MG63 (cell line): ENCODE measurements at regions not wholly inside any gene's neighbourhood (a gene's known extent, or its start where the extent isn't known, plus 50 kb on each side); places are given as distances from the start of the nearest gene placed in this dataset.

Source experiments
- DNase-seq: peaks from one replicate; pipeline ENCODE4 v3.0.0-alpha.2; 2020
- H3K27me3 ChIP-seq: fragments of 250-450 bp; sonication (Bioruptor Pico); 2 replicates; pipeline ENCODE4 v1.5.1; 2020; ENCODE audit warnings: mild to moderate bottlenecking, moderate library complexity
- H3K36me3 ChIP-seq: fragments of 250-450 bp; sonication (Bioruptor Pico); 2 replicates; pipeline ENCODE4 v1.5.1; 2020; ENCODE audit warnings: mild to moderate bottlenecking, moderate library complexity
- H3K4me3 ChIP-seq: fragments of 250-450 bp; sonication (Bioruptor Pico); 2 replicates; pipeline ENCODE4 v1.5.1; 2020; ENCODE audit warnings: mild to moderate bottlenecking, moderate library complexity
- H3K9me3 ChIP-seq: fragments of 250-450 bp; sonication (Bioruptor Pico); 2 replicates; pipeline ENCODE4 v1.5.1; 2020; ENCODE audit warnings: mild to moderate bottlenecking, moderate library complexity

DNA sequence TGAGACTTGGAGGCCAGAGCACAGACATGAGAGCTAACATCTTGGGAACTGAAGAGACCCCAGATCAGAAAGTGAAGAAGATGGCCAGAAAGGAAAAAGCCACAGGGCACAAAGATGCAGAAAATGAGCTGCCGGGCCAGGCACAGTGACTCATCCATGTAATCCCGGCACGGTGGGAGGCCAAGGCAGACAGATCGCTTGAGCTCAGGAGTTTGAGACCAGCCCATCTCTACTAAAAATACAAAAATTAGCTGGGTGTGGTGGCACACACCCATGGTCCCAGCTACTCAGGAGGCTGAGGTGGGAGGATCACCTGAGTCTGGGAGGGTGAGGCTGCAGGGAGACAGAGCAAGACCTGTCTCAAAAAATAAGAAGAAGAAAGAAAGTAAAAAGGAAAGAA is 81.4 kb upstream of the MGMT start:
- H3K9me3 ChIP-seq, result no peaks in the 10 kb centered on the region
- no peaks in the 10 kb centered on the region for H3K36me3 ChIP-seq
- no peaks in the 10 kb centered on the region; the same call in 1 of the 2 replicates for H3K27me3 ChIP-seq
- DNase-seq, result peak; percentile 63
- no peak overlapping the region for H3K4me3 ChIP-seq

DNA sequence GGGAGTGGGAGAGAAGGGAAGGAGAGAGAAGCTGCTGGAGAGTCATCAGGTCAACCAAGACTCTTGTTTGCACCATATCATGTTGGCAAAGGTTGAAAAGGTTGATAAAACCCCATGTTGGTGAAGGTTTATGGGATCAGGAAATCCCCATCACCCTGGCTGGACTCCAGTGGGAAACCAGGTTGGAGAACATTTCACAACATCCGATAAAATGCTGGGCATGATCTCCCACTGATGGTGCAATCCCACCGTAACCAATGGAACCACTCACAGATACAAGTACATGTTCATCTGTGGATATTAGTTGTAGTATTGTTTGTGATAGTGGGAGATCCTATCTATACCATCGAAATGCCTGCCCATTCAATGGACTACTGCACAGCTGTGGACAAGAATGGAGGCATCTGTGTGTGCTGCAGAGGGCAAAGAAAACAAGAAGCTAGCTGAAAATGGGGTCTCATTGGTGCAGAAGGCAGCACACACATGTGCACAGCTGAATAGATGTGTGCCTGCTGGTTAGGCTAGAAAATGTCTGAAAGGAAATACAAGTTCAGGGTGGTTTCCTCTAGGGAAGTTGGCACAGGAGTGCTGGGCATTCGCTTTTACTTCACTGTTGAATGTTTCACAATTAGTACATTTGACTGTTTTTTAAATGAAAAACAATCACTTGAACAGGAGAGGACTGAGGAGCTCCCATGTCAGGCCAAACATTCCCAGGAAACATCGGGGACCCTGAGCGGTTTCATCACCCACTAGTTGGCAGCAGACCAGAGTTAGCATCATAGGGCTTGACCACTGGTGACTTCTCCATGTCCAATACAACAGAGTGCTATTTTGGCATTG is 80.4 kb upstream of the MGMT start:
- no peak for DNase-seq
- no peaks in the 10 kb centered on the region for H3K9me3 ChIP-seq
- no peaks in the 10 kb centered on the region; the same call in 1 of the 2 replicates for H3K27me3 ChIP-seq
- no peaks in the 10 kb centered on the region for H3K36me3 ChIP-seq
- H3K4me3 ChIP-seq, result no peak overlapping the region

DNA sequence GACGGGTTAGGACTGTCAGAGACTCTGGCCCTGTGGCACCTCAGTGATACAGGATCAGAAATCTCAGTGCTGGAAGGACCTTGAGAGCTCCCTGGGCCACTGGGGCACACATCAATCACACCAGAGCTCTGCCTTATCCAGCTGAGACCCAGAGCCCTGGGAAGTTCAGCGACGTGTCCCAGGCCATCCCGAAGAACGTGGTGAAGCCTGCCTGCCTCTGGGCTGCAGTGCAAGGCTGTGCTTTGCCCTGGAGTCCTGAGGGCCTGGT is 79.8 kb upstream of the MGMT start:
- Histone ChIP-seq H3K9me3 (no peaks in the 10 kb centered on the region), H3K36me3 (no peaks in the 10 kb centered on the region)
- DNase-seq, result no peak

DNA sequence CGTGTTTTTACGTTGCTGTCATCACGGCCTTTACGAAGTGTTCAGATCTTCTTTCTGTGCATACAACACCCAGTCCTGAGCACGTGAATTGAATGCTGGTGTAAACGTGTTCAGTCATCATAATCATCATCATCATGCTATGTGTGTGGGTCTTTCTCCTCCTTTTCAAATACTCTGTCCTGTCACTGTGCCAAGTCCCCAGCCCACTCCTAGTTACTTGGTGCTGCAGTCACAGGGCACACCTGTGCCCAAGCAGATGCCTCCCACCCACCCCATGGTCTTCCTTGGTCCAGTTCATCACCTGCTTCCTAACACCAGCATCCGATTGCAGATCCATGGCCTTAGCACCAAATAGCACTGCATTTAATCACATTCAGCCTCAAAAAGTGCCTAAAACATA is 78.6 kb upstream of the MGMT start:
- no peak for DNase-seq
- H3K4me3 ChIP-seq, result no peak overlapping the region
- H3K9me3 ChIP-seq, result no peaks in the 10 kb centered on the region
- no peaks in the 10 kb centered on the region for H3K36me3 ChIP-seq
- H3K27me3 ChIP-seq, result no peaks in the 10 kb centered on the region; the same call in 1 of the 2 replicates

More for the DNA sequence above, 79.8 kb upstream of the MGMT start:
- H3K4me3 ChIP-seq, result no peak overlapping the region
- H3K27me3 ChIP-seq, result no peaks in the 10 kb centered on the region; the same call in 1 of the 2 replicates

DNA sequence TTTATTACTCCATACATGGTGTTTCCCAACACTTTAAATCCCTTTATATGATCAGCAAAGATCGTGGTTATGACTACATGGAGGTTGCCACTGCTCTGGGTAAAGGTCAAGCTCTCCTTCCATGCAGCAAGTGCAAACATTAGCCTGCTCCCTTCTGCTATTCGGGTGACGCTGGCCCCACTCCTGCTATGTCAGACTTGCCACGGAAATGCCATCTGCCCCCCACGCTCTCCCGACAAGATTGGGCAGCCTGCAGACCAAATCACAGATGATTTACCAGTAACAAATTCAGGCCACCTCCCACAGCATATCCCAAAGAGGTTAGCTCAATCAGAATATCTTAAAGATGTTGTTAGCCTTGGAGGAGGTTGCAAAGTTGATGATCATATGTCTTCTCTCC is 77.8 kb upstream of the MGMT start:
- H3K36me3 ChIP-seq, result no peaks in the 10 kb centered on the region
- DNase-seq, result no peak
- no peaks in the 10 kb centered on the region for H3K9me3 ChIP-seq
- H3K4me3 ChIP-seq, result no peak overlapping the region
- H3K27me3 ChIP-seq, result peaks cover 2% of the 10 kb centered on the region

DNA sequence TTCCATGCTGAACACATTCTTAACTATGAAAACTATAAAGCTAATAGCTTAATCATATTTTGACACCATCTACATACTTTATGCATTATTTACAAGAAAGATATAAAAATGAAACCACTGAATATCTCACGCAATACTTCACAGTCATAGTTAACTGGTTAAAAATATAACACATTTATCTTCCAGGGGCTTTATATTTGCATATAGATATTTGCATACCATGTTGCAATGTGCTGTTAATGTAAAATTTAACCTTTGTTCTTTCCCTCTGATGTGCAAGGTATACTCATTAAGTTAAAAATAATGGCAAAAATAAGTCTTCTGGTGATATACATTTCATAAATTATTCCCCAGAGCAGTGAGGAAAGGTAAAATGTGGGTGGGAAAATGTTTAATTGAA is 76.9 kb upstream of the MGMT start:
- H3K27me3 ChIP-seq, result peaks cover 10% of the 10 kb centered on the region
- no peaks in the 10 kb centered on the region for H3K9me3 ChIP-seq

DNA sequence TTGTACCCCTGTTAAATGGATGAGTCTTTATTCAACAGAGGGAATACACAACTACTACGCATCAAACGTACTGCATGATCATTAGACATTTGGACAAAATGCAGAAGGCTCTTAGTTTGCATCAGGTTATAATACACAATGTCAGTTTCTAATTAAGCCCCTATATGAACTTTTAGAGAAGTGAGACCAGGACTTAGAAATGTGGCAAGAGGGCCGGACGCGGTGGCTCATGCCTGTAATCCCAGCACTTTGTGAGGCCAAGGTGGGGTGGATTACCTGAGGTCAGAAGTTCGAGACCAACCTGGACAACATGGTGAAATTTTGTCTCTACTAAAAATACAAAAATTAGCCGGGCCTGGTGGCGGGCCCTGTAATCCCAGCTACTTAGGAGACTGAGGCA is 76.3 kb upstream of the MGMT start:
- Histone ChIP-seq H3K9me3 (no peaks in the 10 kb centered on the region), H3K27me3 (peaks cover 11% of the 10 kb centered on the region), H3K36me3 (no peaks in the 10 kb centered on the region), H3K4me3 (no peak overlapping the region)
- DNase-seq, result no peak

More for the DNA sequence above, 76.9 kb upstream of the MGMT start:
- H3K36me3 ChIP-seq, result no peaks in the 10 kb centered on the region
- no peak for DNase-seq
- no peak overlapping the region for H3K4me3 ChIP-seq

DNA sequence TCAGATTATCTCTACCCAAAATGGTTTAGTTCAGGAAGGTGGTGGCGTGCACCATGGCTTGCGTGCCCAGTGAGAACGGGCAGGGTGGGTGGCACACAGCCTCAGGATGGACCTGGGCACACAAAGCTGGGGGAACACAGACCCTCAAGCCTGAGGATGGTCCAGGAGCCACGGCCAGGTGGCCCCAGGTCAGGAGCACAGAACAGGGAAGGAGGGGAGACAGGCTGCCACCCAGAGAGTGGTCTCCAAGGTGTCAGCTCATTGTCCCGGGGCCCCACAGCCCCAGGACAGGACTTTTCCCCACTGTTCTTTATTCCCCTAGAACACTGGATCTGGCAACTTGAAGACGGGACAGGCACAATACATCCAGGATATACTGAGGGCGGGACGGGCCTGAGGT is 75.6 kb upstream of the MGMT start:
- no peaks in the 10 kb centered on the region for H3K9me3 ChIP-seq
- H3K4me3 ChIP-seq, result no peak overlapping the region
- peaks cover 11% of the 10 kb centered on the region for H3K27me3 ChIP-seq
- H3K36me3 ChIP-seq, result no peaks in the 10 kb centered on the region
- DNase-seq, result no peak

DNA sequence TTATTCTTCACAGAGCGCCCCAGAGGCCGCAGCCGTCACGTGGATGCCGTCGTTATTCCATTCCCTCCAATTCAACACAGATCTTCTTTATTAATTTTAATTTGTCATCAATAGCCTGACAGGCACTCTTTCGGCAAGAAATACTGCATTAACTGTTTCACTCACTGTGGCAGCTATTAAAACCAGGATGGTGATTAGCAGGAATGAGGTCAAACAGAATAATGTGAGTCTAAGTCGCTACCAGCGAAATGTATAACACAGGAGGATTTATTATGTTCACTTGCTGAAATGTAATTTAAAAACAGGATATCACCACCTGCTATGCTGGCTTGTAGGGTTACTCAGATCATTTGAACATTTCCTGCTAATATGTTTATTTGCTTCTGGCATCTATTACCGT is 74.2 kb upstream of the MGMT start:
- DNase-seq, result no peak
- peaks cover 11% of the 10 kb centered on the region for H3K27me3 ChIP-seq
- H3K9me3 ChIP-seq, result no peaks in the 10 kb centered on the region
- H3K4me3 ChIP-seq, result no peak overlapping the region
- H3K36me3 ChIP-seq, result no peaks in the 10 kb centered on the region

DNA sequence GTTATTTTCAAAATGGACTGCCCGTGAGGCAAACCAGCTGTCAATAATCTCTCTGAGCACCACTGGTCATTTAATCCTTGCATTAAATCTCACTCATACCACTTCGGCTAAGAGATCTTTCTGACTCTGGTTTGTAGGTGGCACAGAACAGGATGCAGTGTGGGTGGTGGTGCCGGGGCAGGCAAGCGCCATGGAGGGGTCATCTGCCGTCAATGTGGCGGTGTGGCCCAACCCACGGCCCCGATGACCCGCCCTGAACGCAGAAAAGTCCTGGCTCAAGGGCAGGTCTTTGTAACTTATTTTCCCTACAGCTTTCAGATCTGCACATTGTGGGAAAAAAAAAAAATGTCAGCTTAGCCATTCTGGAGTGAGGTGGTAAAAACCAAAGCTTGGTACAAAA is 73.2 kb upstream of the MGMT start:
- no peak for DNase-seq
- no peaks in the 10 kb centered on the region for H3K9me3 ChIP-seq
- no peaks in the 10 kb centered on the region for H3K36me3 ChIP-seq
- no peak overlapping the region for H3K4me3 ChIP-seq
- H3K27me3 ChIP-seq, result peaks cover 11% of the 10 kb centered on the region

DNA sequence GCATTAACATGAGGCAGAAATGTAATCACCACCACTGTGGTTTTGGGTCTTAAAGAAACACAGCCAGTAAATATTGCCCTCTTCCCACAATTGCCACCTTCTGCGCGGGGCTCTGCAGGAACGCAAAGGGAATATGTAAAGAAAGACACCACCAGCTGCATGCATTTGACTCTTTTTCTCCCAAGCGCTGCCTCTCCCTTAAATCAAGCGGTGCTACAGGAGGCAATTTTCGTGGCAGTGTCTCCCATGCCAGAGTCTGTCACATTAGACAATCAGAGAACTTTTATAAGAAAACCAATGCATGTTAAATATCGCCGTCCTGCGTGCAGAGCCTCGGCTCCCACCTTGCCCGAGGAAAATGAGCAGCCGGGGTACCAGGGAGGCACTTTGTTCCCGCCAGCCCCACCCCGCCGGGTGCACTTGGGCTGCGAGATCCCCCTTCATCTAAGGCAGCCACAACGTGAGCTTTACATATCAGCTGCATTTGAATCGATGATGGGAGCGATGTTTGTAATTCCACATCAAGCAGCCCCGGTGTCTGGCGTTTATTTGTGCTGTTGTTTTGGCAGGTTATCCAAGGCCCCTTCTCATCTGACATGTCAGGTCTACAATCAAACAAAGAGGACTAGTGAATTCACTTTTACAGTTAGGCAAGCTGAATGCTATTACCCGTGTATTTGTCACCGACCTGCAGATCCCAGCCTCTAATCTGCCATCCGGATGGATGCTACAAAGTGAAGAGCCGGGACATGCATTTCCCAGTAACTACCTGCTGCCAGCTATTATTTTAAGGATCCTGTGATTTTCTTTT is 72.3 kb upstream of the MGMT start:
- no peak for DNase-seq
- Histone ChIP-seq H3K9me3 (no peaks in the 10 kb centered on the region), H3K36me3 (no peaks in the 10 kb centered on the region), H3K27me3 (peaks cover 11% of the 10 kb centered on the region), H3K4me3 (no peak overlapping the region)

DNA sequence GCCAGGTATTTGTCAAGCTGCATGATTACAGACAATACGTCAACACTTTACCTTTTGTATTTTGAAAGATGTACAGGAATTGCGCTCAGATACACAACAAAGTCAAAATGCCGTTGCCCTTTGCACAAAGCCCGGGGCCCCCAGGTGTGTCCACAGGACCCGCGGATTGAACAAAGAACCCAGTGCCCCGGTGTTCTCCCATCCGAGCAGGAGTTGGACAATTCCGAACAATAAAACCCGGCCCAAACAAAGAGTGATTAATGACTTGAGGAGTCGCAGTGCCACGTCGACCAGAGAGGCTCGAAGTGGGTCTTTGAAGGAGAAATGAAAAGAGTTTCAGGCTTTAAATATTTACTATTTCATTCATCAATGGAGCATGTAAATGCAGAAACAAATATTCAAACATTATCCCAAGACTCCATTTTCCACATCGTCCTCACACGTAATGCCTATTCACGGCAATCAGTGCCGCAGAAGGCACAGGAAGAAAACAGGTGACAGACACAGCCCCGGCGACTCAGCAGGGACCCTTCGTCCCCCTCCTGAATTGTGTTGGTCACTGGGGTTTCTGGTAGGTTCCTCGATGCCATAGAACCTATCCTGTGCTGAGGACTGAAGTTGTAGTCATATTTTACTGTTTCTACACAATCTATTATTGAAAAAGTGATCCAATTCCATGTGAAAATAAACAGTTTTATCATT is 70.9 kb upstream of the MGMT start:
- H3K9me3 ChIP-seq, result no peaks in the 10 kb centered on the region
- no peaks in the 10 kb centered on the region for H3K36me3 ChIP-seq
- H3K4me3 ChIP-seq, result no peak overlapping the region
- DNase-seq, result no peak
- peaks cover 11% of the 10 kb centered on the region for H3K27me3 ChIP-seq

DNA sequence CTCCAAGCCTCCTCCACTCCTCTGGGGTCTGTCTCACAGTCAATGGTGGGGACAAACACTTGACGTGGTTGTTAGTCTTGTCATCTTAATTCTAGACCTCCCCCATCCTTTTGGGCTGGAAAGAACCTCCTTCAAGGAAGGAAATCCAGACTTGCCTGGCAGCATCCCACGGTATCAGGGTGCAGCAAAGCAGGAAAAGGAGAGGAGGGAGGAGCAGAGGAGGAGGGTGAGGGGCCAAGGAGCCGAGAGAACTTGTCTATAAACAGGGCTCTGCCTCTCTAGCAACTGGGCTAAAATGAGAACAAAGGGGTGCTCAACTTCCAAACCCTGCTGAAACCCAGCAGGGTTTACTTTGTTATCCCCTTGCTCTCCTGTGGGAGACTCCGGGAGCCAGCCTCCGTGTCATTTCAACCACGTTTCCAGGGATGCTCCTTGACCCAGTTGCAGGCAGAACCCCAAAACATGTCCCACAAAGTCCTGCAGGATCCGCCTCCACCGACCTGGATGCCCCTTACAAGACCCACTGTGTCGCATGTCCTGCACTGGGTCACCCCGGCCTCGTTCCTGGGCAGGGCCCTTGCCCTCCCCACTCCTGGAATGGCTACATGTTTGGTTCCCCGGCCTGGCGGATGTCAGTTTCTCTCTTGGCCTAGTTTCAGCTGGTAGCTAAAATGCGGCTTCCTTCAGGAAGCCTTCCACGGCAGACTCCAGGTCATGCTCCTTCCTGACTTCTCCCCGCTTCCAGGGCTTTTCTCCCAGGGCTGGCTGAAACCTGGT is 69.7 kb upstream of the MGMT start:
- DNase-seq, result no peak
- H3K9me3 ChIP-seq, result no peaks in the 10 kb centered on the region
- H3K36me3 ChIP-seq, result no peaks in the 10 kb centered on the region
- H3K4me3 ChIP-seq, result no peak overlapping the region
- H3K27me3 ChIP-seq, result peaks cover 11% of the 10 kb centered on the region

DNA sequence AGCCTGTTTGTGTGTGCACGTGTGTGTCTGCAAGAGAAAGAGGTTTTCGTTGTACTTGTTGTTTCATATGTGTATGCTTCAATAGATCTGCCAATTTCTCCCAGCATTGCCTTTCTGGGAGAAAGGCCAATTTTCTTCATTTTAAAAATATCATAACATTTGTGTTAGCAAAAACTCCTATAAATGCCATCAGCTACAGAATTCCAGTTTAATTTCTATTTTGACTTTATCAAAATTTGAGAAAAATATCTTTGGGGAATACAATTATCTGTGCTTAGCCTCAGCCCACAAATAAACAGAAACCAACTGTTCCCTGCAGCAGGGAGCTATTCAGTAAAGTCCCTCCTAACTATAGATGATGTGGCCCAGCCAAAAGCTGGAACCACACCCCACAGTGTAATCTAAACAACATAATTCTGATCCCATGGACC is 68.3 kb upstream of the MGMT start:
- no peaks in the 10 kb centered on the region for H3K36me3 ChIP-seq
- peaks cover 11% of the 10 kb centered on the region for H3K27me3 ChIP-seq
- no peaks in the 10 kb centered on the region for H3K9me3 ChIP-seq
- peak; percentile 26 for DNase-seq
- no peak overlapping the region for H3K4me3 ChIP-seq

DNA sequence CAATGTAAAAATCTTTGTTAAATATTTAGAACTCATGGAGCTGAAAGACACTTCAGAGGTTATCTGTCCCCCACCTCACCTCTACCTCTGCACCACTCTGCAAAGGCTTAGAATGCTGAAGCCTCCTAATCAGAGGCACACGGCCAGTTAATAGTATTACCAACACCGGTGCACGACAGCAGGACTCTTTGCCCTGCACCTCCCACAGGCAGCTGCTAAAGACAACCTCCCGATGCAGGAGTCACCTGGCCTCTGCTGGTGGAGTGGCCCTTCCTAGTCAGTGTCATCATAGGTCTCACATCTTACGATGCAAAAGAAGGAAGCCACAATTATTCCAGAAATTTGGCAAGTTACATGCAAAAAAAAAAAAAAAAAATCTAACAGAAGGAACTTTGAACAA is 66.6 kb upstream of the MGMT start:
- Histone ChIP-seq H3K36me3 (no peaks in the 10 kb centered on the region), H3K9me3 (no peaks in the 10 kb centered on the region), H3K27me3 (no peaks in the 10 kb centered on the region), H3K4me3 (no peak overlapping the region)
- no peak for DNase-seq

DNA sequence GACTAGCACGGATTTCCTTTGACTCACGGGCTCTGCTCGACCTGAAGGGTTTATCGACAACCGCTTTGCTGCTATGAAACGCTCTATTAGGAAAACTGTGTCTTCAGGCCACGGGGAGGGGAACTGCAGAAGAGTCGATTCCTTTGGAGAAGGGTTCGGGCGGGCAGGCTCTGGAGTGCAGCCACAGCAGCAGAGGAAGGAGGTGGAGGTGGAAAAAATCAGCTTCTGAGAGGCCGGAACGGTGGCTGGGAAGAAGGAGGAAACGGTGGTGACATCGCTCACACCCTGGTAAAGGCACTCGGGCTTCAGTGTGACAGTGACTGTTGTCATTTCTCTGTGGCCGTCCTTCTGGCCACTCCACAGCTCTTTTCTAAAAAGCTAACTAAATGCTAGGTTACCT is 64.6 kb upstream of the MGMT start:
- Histone ChIP-seq H3K9me3 (no peaks in the 10 kb centered on the region), H3K36me3 (no peaks in the 10 kb centered on the region), H3K4me3 (no peak overlapping the region), H3K27me3 (no peaks in the 10 kb centered on the region)
- no peak for DNase-seq

DNA sequence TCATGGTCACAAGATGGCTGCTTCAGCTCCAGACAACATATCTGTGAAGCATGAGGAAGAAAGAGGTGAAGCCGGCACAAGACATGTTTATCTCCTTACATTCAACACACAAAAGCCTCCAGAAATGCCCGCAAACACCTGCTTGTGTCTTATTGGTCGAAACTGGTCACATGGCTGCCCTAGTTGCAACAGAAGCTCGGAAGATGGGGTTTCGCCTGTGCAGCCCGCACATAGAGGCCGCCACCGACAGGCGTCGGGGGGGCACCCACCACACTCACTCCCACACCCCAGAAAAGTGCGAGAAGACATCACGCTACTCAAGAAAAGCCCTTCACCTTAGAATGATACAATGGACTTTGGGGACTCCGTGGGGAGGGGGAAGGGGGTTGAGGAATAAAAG is 63.0 kb upstream of the MGMT start:
- Histone ChIP-seq H3K9me3 (no peaks in the 10 kb centered on the region), H3K4me3 (no peak overlapping the region), H3K36me3 (no peaks in the 10 kb centered on the region), H3K27me3 (no peaks in the 10 kb centered on the region)
- no peak for DNase-seq
